GM23338 (cell line): ENCODE measurements at regions not wholly inside any gene's neighbourhood (a gene's known extent, or its start where the extent isn't known, plus 50 kb on each side); places are given as distances from the start of the nearest gene placed in this dataset.

ENCODE experiments used
- ATAC-seq: fragments of 200-7000 bp; cut with Tn5 transposase; 3 replicates; pipeline ENCODE4 v1.9.1; 2020
- DNase-seq: peaks from one replicate; pipeline ENCODE4 v3.0.0-alpha.2; 2015; ENCODE audit warnings: low spot score
- H2AFZ ChIP-seq: fragments of 200-600 bp; sonication (generic); 2 replicates; pipeline ENCODE4 v1.8.0; 2016; ENCODE audit warnings: antibody characterized with exemption, mild to moderate bottlenecking, moderate library complexity
- H3F3A ChIP-seq: fragments of 200-600 bp; sonication (generic); replicated peaks from 2 replicates; pipeline ENCODE4 v1.8.0; 2017; ENCODE audit warnings: antibody characterized with exemption, mixed run types, low read depth
- H3K27ac ChIP-seq: fragments of 200-600 bp; sonication (generic); 2 replicates; pipeline ENCODE4 v1.6.1; 2016; ENCODE audit warnings: low read depth
- H3K27me3 ChIP-seq: fragments of 200-600 bp; sonication (generic); 2 replicates; pipeline ENCODE4 v1.8.0; 2016; ENCODE audit warnings: mild to moderate bottlenecking, mixed run types, moderate library complexity; ENCODE audit not compliant: insufficient read depth
- H3K36me3 ChIP-seq: fragments of 200-600 bp; sonication (generic); 2 replicates; pipeline ENCODE4 v1.8.0; 2016; ENCODE audit warnings: mild to moderate bottlenecking; ENCODE audit not compliant: insufficient read depth
- H3K4me1 ChIP-seq: fragments of 200-600 bp; sonication (generic); 2 replicates; pipeline ENCODE4 v1.8.0; 2016; ENCODE audit warnings: mild to moderate bottlenecking, moderate library complexity; ENCODE audit not compliant: insufficient read depth
- H3K4me2 ChIP-seq: fragments of 200-600 bp; sonication (generic); 2 replicates; pipeline ENCODE4 v1.7.1; 2017; ENCODE audit warnings: mixed run types
- H3K4me3 ChIP-seq: fragments of 200-600 bp; sonication (generic); 2 replicates; pipeline ENCODE4 v1.6.1; 2016; ENCODE audit warnings: mixed run types
- H3K79me2 ChIP-seq: fragments of 200-600 bp; sonication (generic); replicated peaks from 2 replicates; pipeline ENCODE4 v1.8.0; 2017; ENCODE audit warnings: mild to moderate bottlenecking; ENCODE audit not compliant: insufficient read depth
- H3K9me2 ChIP-seq: fragments of 200-600 bp; sonication (generic); 2 replicates; pipeline ENCODE4 v1.8.0; 2017; ENCODE audit not compliant: insufficient read depth
- H4K20me1 ChIP-seq: fragments of 200-600 bp; sonication (generic); replicated peaks from 2 replicates; pipeline ENCODE4 v1.8.0; 2017; ENCODE audit warnings: mild to moderate bottlenecking; ENCODE audit not compliant: insufficient read depth
- H3K27ac Mint-ChIP-seq: 2 replicates; pipeline ENCODE4 v1.8.0; 2020; ENCODE audit warnings: inconsistent platforms, mild to moderate bottlenecking, moderate library complexity, mixed read lengths
- H3K27me3 Mint-ChIP-seq: 3 replicates; pipeline ENCODE4 v1.8.0; 2022; ENCODE audit warnings: low read depth, mild to moderate bottlenecking, moderate library complexity, mixed read lengths, inconsistent platforms; ENCODE audit not compliant: insufficient read depth, poor library complexity
- H3K36me3 Mint-ChIP-seq: 3 replicates; pipeline ENCODE4 v1.8.0; 2021; ENCODE audit warnings: low read depth, mild to moderate bottlenecking, inconsistent platforms, moderate library complexity, mixed read lengths
- H3K4me1 Mint-ChIP-seq: 3 replicates; pipeline ENCODE4 v1.8.0; 2020; ENCODE audit warnings: mild to moderate bottlenecking, inconsistent platforms, mixed read lengths
- H3K4me3 Mint-ChIP-seq: 3 replicates; pipeline ENCODE4 v1.8.0; 2021; ENCODE audit warnings: moderate library complexity, mild to moderate bottlenecking, inconsistent platforms, mixed read lengths
- H3K9me3 Mint-ChIP-seq: 3 replicates; pipeline ENCODE4 v1.8.0; 2020; ENCODE audit warnings: moderate library complexity, mild to moderate bottlenecking, inconsistent platforms, mixed read lengths
- CREB1 ChIP-seq: fragments of 250-450 bp; sonication (Bioruptor Pico); IDR thresholded peaks from 2 replicates; pipeline ENCODE4 v1.5.0; 2020; ENCODE audit warnings: low read depth, mild to moderate bottlenecking, moderate library complexity
- EZH2 ChIP-seq: fragments of 200-600 bp; sonication (generic); IDR thresholded peaks from one replicate; pipeline ENCODE4 v1.8.0; 2017; ENCODE audit warnings: antibody characterized with exemption, mild to moderate bottlenecking, low read depth; ENCODE audit not compliant: unreplicated experiment
- EZH2phosphoT487 ChIP-seq: fragments of 200-600 bp; sonication (generic); IDR thresholded peaks from one replicate; pipeline ENCODE4 v1.8.1; 2018; ENCODE audit warnings: antibody characterized with exemption; ENCODE audit not compliant: unreplicated experiment
- JUNB ChIP-seq: IDR thresholded peaks from one replicate; pipeline ENCODE4 v1.6.1; 2016; ENCODE audit warnings: antibody characterized with exemption; ENCODE audit not compliant: unreplicated experiment
- NANOG ChIP-seq: IDR thresholded peaks from 2 replicates; pipeline ENCODE4 v1.6.1; 2016; ENCODE audit warnings: antibody characterized with exemption, borderline replicate concordance
- POLR2AphosphoS5 ChIP-seq: IDR thresholded peaks from 2 replicates; pipeline ENCODE4 v1.6.1; 2016; ENCODE audit warnings: antibody characterized with exemption, low read depth
- STAT1 ChIP-seq: IDR thresholded peaks from one replicate; pipeline ENCODE4 v1.6.1; 2016; ENCODE audit warnings: antibody characterized with exemption; ENCODE audit not compliant: unreplicated experiment
- ZNF114 ChIP-seq: fragments of 250-450 bp; sonication (Bioruptor Pico); IDR thresholded peaks from 2 replicates; pipeline ENCODE4 v1.5.0; 2020; ENCODE audit warnings: mild to moderate bottlenecking, moderate library complexity
- ZNF331 ChIP-seq: fragments of 250-450 bp; sonication (Bioruptor Pico); IDR thresholded peaks from 2 replicates; pipeline ENCODE4 v1.5.0; 2020; ENCODE audit warnings: low read depth, mild to moderate bottlenecking, moderate library complexity
- TF ChIP-seq, protein P1 (sequence below): fragments of 250-450 bp; sonication (Bioruptor Pico); IDR thresholded peaks from 2 replicates; pipeline ENCODE4 v1.5.0; 2020; ENCODE audit warnings: mild to moderate bottlenecking, moderate library complexity
- TF ChIP-seq, protein P2 (sequence below): IDR thresholded peaks from 2 replicates; pipeline ENCODE4 v1.6.1; 2016; ENCODE audit warnings: antibody characterized with exemption
- TF ChIP-seq, protein P3 (sequence below), 2 experiments: fragments of 200-600 bp in 1 of 2; sonication (generic) in 1 of 2; conservative IDR thresholded peaks; 2 replicates each; pipeline versions ENCODE4 v1.5.1 to v1.6.1; 2016 to 2017; ENCODE audit warnings: antibody characterized with exemption in 2 of 2, low read depth in 2 of 2, mild to moderate bottlenecking in 2 of 2, moderate library complexity in 1 of 2
- TF ChIP-seq, protein P4 (sequence below): IDR thresholded peaks from one replicate; pipeline ENCODE4 v1.6.1; 2018; ENCODE audit warnings: antibody characterized with exemption; ENCODE audit not compliant: unreplicated experiment

DNA sequence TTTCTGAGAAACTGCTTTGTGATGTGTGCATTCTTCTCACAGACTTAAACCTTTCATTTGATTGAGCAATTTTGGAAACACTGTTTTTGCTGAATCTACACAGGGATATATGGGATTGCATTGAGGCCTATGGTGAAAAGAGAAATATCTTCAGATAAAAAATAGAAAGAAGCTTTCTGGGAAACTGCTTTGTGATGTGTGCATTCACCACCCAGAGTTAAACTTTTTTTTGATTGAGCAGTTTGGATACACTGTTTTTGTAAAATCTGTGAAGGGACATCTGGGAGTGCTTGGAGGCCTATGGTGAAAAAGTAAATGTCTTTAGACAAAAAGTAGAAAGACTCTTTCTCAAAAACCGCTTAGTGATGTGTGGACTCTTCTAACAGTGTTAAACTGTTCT is 1683.8 kb downstream of the UQCRFS1 start:
- no peak overlapping the region for H3K4me3 Mint-ChIP-seq
- no peaks in the 10 kb centered on the region for H3K27me3 ChIP-seq
- H3K36me3 ChIP-seq = peaks cover 25% of the 10 kb centered on the region
- H3K36me3 Mint-ChIP-seq = peaks cover 46% of the 10 kb centered on the region
- H3K4me1 ChIP-seq = no peaks in the 10 kb centered on the region
- no peak for DNase-seq
- no peak for TF ChIP-seq NANOG
- no peak for TF ChIP-seq POLR2AphosphoS5
- TF ChIP-seq, protein P1, sequence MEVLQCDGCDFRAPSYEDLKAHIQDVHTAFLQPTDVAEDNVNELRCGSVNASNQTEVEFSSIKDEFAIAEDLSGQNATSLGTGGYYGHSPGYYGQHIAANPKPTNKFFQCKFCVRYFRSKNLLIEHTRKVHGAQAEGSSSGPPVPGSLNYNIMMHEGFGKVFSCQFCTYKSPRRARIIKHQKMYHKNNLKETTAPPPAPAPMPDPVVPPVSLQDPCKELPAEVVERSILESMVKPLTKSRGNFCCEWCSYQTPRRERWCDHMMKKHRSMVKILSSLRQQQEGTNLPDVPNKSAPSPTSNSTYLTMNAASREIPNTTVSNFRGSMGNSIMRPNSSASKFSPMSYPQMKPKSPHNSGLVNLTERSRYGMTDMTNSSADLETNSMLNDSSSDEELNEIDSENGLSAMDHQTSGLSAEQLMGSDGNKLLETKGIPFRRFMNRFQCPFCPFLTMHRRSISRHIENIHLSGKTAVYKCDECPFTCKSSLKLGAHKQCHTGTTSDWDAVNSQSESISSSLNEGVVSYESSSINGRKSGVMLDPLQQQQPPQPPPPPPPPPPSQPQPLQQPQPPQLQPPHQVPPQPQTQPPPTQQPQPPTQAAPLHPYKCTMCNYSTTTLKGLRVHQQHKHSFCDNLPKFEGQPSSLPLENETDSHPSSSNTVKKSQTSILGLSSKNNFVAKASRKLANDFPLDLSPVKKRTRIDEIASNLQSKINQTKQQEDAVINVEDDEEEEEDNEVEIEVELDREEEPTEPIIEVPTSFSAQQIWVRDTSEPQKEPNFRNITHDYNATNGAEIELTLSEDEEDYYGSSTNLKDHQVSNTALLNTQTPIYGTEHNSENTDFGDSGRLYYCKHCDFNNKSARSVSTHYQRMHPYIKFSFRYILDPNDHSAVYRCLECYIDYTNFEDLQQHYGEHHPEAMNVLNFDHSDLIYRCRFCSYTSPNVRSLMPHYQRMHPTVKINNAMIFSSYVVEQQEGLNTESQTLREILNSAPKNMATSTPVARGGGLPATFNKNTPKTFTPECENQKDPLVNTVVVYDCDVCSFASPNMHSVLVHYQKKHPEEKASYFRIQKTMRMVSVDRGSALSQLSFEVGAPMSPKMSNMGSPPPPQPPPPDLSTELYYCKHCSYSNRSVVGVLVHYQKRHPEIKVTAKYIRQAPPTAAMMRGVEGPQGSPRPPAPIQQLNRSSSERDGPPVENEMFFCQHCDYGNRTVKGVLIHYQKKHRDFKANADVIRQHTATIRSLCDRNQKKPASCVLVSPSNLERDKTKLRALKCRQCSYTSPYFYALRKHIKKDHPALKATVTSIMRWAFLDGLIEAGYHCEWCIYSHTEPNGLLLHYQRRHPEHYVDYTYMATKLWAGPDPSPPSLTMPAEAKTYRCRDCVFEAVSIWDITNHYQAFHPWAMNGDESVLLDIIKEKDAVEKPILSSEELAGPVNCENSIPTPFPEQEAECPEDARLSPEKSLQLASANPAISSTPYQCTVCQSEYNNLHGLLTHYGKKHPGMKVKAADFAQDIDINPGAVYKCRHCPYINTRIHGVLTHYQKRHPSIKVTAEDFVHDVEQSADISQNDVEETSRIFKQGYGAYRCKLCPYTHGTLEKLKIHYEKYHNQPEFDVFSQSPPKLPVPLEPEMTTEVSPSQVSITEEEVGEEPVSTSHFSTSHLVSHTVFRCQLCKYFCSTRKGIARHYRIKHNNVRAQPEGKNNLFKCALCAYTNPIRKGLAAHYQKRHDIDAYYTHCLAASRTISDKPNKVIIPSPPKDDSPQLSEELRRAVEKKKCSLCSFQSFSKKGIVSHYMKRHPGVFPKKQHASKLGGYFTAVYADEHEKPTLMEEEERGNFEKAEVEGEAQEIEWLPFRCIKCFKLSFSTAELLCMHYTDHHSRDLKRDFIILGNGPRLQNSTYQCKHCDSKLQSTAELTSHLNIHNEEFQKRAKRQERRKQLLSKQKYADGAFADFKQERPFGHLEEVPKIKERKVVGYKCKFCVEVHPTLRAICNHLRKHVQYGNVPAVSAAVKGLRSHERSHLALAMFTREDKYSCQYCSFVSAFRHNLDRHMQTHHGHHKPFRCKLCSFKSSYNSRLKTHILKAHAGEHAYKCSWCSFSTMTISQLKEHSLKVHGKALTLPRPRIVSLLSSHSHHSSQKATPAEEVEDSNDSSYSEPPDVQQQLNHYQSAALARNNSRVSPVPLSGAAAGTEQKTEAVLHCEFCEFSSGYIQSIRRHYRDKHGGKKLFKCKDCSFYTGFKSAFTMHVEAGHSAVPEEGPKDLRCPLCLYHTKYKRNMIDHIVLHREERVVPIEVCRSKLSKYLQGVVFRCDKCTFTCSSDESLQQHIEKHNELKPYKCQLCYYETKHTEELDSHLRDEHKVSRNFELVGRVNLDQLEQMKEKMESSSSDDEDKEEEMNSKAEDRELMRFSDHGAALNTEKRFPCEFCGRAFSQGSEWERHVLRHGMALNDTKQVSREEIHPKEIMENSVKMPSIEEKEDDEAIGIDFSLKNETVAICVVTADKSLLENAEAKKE (CRISPR knock-in tag) = no peak
- no peak for TF ChIP-seq ZNF331
- TF ChIP-seq, protein P2, sequence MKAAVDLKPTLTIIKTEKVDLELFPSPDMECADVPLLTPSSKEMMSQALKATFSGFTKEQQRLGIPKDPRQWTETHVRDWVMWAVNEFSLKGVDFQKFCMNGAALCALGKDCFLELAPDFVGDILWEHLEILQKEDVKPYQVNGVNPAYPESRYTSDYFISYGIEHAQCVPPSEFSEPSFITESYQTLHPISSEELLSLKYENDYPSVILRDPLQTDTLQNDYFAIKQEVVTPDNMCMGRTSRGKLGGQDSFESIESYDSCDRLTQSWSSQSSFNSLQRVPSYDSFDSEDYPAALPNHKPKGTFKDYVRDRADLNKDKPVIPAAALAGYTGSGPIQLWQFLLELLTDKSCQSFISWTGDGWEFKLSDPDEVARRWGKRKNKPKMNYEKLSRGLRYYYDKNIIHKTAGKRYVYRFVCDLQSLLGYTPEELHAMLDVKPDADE = no peak
- no peak for TF ChIP-seq EZH2phosphoT487
- TF ChIP-seq EZH2 = no peak
- no peak for TF ChIP-seq JUNB
- no peak for TF ChIP-seq STAT1
- TF ChIP-seq, protein P3, sequence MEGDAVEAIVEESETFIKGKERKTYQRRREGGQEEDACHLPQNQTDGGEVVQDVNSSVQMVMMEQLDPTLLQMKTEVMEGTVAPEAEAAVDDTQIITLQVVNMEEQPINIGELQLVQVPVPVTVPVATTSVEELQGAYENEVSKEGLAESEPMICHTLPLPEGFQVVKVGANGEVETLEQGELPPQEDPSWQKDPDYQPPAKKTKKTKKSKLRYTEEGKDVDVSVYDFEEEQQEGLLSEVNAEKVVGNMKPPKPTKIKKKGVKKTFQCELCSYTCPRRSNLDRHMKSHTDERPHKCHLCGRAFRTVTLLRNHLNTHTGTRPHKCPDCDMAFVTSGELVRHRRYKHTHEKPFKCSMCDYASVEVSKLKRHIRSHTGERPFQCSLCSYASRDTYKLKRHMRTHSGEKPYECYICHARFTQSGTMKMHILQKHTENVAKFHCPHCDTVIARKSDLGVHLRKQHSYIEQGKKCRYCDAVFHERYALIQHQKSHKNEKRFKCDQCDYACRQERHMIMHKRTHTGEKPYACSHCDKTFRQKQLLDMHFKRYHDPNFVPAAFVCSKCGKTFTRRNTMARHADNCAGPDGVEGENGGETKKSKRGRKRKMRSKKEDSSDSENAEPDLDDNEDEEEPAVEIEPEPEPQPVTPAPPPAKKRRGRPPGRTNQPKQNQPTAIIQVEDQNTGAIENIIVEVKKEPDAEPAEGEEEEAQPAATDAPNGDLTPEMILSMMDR (conservative IDR thresholded peaks at IDR 0.05; ENCODE audit: low read depth in 2 of 2) = no peak
- no peak for TF ChIP-seq CREB1
- no peak for TF ChIP-seq ZNF114 (CRISPR knock-in tag)
- TF ChIP-seq, protein P4, sequence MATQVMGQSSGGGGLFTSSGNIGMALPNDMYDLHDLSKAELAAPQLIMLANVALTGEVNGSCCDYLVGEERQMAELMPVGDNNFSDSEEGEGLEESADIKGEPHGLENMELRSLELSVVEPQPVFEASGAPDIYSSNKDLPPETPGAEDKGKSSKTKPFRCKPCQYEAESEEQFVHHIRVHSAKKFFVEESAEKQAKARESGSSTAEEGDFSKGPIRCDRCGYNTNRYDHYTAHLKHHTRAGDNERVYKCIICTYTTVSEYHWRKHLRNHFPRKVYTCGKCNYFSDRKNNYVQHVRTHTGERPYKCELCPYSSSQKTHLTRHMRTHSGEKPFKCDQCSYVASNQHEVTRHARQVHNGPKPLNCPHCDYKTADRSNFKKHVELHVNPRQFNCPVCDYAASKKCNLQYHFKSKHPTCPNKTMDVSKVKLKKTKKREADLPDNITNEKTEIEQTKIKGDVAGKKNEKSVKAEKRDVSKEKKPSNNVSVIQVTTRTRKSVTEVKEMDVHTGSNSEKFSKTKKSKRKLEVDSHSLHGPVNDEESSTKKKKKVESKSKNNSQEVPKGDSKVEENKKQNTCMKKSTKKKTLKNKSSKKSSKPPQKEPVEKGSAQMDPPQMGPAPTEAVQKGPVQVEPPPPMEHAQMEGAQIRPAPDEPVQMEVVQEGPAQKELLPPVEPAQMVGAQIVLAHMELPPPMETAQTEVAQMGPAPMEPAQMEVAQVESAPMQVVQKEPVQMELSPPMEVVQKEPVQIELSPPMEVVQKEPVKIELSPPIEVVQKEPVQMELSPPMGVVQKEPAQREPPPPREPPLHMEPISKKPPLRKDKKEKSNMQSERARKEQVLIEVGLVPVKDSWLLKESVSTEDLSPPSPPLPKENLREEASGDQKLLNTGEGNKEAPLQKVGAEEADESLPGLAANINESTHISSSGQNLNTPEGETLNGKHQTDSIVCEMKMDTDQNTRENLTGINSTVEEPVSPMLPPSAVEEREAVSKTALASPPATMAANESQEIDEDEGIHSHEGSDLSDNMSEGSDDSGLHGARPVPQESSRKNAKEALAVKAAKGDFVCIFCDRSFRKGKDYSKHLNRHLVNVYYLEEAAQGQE = no peak
- H3K4me1 Mint-ChIP-seq = no peaks in the 10 kb centered on the region
- H3K79me2 ChIP-seq = no peaks in the 10 kb centered on the region
- H2AFZ ChIP-seq = no peak overlapping the region
- H3K27ac Mint-ChIP-seq = no peak overlapping the region
- H3K27me3 Mint-ChIP-seq = no peaks in the 10 kb centered on the region
- no peaks in the 10 kb centered on the region for H3F3A ChIP-seq
- H3K4me3 ChIP-seq = no peak overlapping the region
- H4K20me1 ChIP-seq = no peaks in the 10 kb centered on the region
- H3K4me2 ChIP-seq = no peak overlapping the region
- H3K27ac ChIP-seq = no peak overlapping the region
- H3K9me2 ChIP-seq = no peaks in the 10 kb centered on the region
- peaks cover 100% of the 10 kb centered on the region for H3K9me3 Mint-ChIP-seq
- ATAC-seq = no peak
